DND-41 (cell line): ENCODE measurements at regions not wholly inside any gene's neighbourhood (a gene's known extent, or its start where the extent isn't known, plus 50 kb on each side); places are given as distances from the start of the nearest gene placed in this dataset.

Experiments used
- EZH2 ChIP-seq: IDR thresholded peaks from 3 replicates; pipeline ENCODE4 v1.6.1; 2012; ENCODE audit warnings: borderline replicate concordance, low read depth, mild to moderate bottlenecking, moderate library complexity, low read length, inconsistent platforms; ENCODE audit not compliant: severe bottlenecking
- TF ChIP-seq, protein P1 (sequence below): IDR thresholded peaks from 2 replicates; pipeline ENCODE4 v1.5.1; 2012; ENCODE audit warnings: borderline replicate concordance, low read length, moderate library complexity, mild to moderate bottlenecking; ENCODE audit not compliant: poor library complexity, severe bottlenecking; ENCODE audit errors: extremely low read depth

DNA sequence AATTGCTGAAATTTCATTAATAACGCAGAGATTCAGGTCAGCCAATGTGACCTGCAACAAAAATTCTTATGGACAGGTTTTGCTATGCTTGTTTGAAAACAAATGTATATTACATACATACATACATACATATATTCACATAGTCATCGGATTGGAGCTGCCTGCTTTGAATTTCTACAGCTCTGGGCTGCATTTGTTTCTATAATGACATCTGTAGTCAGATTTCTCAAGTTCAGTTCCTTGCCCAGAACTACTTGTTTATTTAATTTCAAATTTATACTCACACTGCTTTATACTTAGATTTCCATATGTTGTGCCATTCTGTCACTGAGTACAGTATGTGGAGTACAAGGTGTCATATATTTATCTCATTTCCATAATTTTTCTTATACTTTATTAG, 2775.0 kb downstream of the PCDH9 start:
- TF ChIP-seq, protein P1, sequence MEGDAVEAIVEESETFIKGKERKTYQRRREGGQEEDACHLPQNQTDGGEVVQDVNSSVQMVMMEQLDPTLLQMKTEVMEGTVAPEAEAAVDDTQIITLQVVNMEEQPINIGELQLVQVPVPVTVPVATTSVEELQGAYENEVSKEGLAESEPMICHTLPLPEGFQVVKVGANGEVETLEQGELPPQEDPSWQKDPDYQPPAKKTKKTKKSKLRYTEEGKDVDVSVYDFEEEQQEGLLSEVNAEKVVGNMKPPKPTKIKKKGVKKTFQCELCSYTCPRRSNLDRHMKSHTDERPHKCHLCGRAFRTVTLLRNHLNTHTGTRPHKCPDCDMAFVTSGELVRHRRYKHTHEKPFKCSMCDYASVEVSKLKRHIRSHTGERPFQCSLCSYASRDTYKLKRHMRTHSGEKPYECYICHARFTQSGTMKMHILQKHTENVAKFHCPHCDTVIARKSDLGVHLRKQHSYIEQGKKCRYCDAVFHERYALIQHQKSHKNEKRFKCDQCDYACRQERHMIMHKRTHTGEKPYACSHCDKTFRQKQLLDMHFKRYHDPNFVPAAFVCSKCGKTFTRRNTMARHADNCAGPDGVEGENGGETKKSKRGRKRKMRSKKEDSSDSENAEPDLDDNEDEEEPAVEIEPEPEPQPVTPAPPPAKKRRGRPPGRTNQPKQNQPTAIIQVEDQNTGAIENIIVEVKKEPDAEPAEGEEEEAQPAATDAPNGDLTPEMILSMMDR: no peak
- no peak for TF ChIP-seq EZH2
